A549 (cell line): ENCODE measurements at regions not wholly inside any gene's neighbourhood (a gene's known extent, or its start where the extent isn't known, plus 50 kb on each side); places are given as distances from the start of the nearest gene placed in this dataset.
"Not testable (repeated sequence)": the region's sequence is repeated elsewhere in the genome, so short reads cannot be mapped to it uniquely, and the experiment has no call there.

ENCODE experiments used
- ATAC-seq, 2 experiments: fragments of 200-7000 bp in 1 of 2; fragments of >200 bp in 1 of 2; cut with Nextera tagmentation in 1 of 2; cut with Tn5 transposase in 1 of 2; 3 replicates each; pipeline versions ENCODE4 v1.8.0 to v1.9.1; 2018 to 2020; ENCODE audit warnings: mild to moderate bottlenecking in 1 of 2, moderate library complexity in 1 of 2
- CTCF ChIA-PET: fragments of 300-600 bp; sonication (Branson Sonifier 250); formaldehyde crosslinking; extraction: SDS; loops from one replicate; lab custom pipeline; 2021; ENCODE audit warnings: antibody characterized with exemption, inconsistent platforms; lab: Yijun Ruan, JAX
- POLR2A ChIA-PET: fragments of 350-600 bp; formaldehyde crosslinking; extraction: SDS; loops from one replicate; lab custom pipeline; 2021; ENCODE audit warnings: antibody characterized with exemption, inconsistent platforms; lab: Yijun Ruan, JAX
- DNase-seq, 2 experiments: peaks; one replicate each; pipeline versions ENCODE4 v3.0.0 to v3.0.0-alpha.2; 2011 to 2016; ENCODE audit warnings: low read depth in 1 of 2, low spot score in 1 of 2
- FAIRE-seq: peaks from 2 replicates; lab custom pipeline; 2011; peaks lifted over from hg19 to GRCh38; lab: Jason Lieb, UNC
- H3K27ac ChIP-seq, 2 experiments: fragments of >200 bp; sonication (Bioruptor Twin); formaldehyde crosslinking; 3 replicates each; pipeline ENCODE4 v1.5.1; 2016 to 2017
- H3K4me1 ChIP-seq: fragments of >200 bp; sonication (Bioruptor Twin); formaldehyde crosslinking; 3 replicates; pipeline ENCODE4 v1.6.1; 2016
- H3K4me2 ChIP-seq: fragments of >200 bp; sonication (Bioruptor Twin); formaldehyde crosslinking; 3 replicates; pipeline ENCODE4 v1.6.1; 2016
- H3K4me3 ChIP-seq: fragments of >200 bp; sonication (Bioruptor Twin); formaldehyde crosslinking; 3 replicates; pipeline ENCODE4 v1.5.1; 2016
- H3K9me3 ChIP-seq: fragments of >200 bp; sonication (Bioruptor Twin); formaldehyde crosslinking; 3 replicates; pipeline ENCODE4 v1.6.1; 2016
- ATOH8 ChIP-seq: fragments of 250-450 bp; sonication (Bioruptor Pico); IDR thresholded peaks from 2 replicates; pipeline ENCODE4 v1.5.0; 2020; ENCODE audit warnings: low read depth, mild to moderate bottlenecking, moderate library complexity
- CBX2 ChIP-seq: fragments of 200-600 bp; sonication (generic); IDR thresholded peaks from 2 replicates; pipeline ENCODE4 v1.6.1; 2016; ENCODE audit warnings: low read depth, mild to moderate bottlenecking, borderline replicate concordance
- CHD4 ChIP-seq: fragments of 200-600 bp; sonication (generic); IDR thresholded peaks from 2 replicates; pipeline ENCODE4 v1.6.1; 2016; ENCODE audit warnings: antibody characterized with exemption, mild to moderate bottlenecking, borderline replicate concordance
- CTCF ChIP-seq: fragments of >200 bp; sonication (Bioruptor Twin); formaldehyde crosslinking; IDR thresholded peaks from 3 replicates; pipeline ENCODE4 v1.5.1; 2016
- EHMT2 ChIP-seq: fragments of 200-600 bp; sonication (generic); IDR thresholded peaks from 2 replicates; pipeline ENCODE4 v1.6.1; 2016; ENCODE audit warnings: antibody characterized with exemption, low read depth, mild to moderate bottlenecking, moderate library complexity
- FOSB ChIP-seq: fragments of 250-450 bp; sonication (Bioruptor Pico); IDR thresholded peaks from 2 replicates; pipeline ENCODE4 v1.5.0; 2020; ENCODE audit warnings: mild to moderate bottlenecking, moderate library complexity
- FOSL2 ChIP-seq, 2 experiments: fragments of 450-650 bp in 1 of 2; fragments of >200 bp in 1 of 2; sonication (Bioruptor Twin) in 1 of 2; formaldehyde crosslinking; IDR thresholded peaks; 2 replicates each; pipeline versions ENCODE4 v1.5.0 to v1.6.1; 2016 to 2020; ENCODE audit warnings: mild to moderate bottlenecking in 1 of 2, moderate library complexity in 1 of 2
- FOXS1 ChIP-seq: fragments of 250-450 bp; sonication (Bioruptor Pico); IDR thresholded peaks from 2 replicates; pipeline ENCODE4 v1.5.0; 2020; ENCODE audit warnings: mild to moderate bottlenecking, moderate library complexity
- HMGXB4 ChIP-seq: fragments of 250-450 bp; sonication (Bioruptor Pico); IDR thresholded peaks from 2 replicates; pipeline ENCODE4 v1.5.0; 2021; ENCODE audit warnings: mild to moderate bottlenecking, moderate library complexity, borderline replicate concordance
- HOXB5 ChIP-seq: fragments of 250-450 bp; sonication (Bioruptor Pico); IDR thresholded peaks from 2 replicates; pipeline ENCODE4 v1.5.0; 2020; ENCODE audit warnings: mild to moderate bottlenecking, moderate library complexity
- JUN ChIP-seq, 2 experiments: fragments of >200 bp; sonication (Bioruptor Twin); formaldehyde crosslinking; IDR thresholded peaks; 2 replicates in 1 of 2; 3 replicates in 1 of 2; pipeline ENCODE4 v1.6.1; 2016 to 2017
- KDM1A ChIP-seq: fragments of 200-600 bp; sonication (generic); IDR thresholded peaks from 2 replicates; pipeline ENCODE4 v1.6.1; 2016; ENCODE audit warnings: low read depth, mild to moderate bottlenecking
- KDM5A ChIP-seq: fragments of 200-600 bp; sonication (generic); IDR thresholded peaks from 2 replicates; pipeline ENCODE4 v1.6.1; 2016; ENCODE audit warnings: antibody characterized with exemption, mild to moderate bottlenecking
- POLR2A ChIP-seq: IDR thresholded peaks from 2 replicates; pipeline ENCODE4 v1.6.1; 2012; ENCODE audit warnings: mild to moderate bottlenecking, low read length
- POLR2AphosphoS2 ChIP-seq: conservative IDR thresholded peaks from 2 replicates; pipeline ENCODE4 v1.6.1; 2012; ENCODE audit warnings: low read length, improper control_type of control experiment, inconsistent platforms
- RARB ChIP-seq: fragments of 250-450 bp; sonication (Bioruptor Pico); IDR thresholded peaks from 2 replicates; pipeline ENCODE4 v1.8.0; 2021; ENCODE audit warnings: mild to moderate bottlenecking, moderate library complexity
- RFX5 ChIP-seq: fragments of 450-650 bp; IDR thresholded peaks from 2 replicates; pipeline ENCODE4 v1.7.1; 2014; ENCODE audit warnings: antibody characterized with exemption, mild to moderate bottlenecking, moderate library complexity
- SMC3 ChIP-seq: fragments of >200 bp; sonication (Bioruptor Twin); formaldehyde crosslinking; IDR thresholded peaks from 3 replicates; pipeline ENCODE4 v1.6.1; 2018; ENCODE audit warnings: inconsistent platforms
- TFCP2L1 ChIP-seq: fragments of 250-450 bp; sonication (Bioruptor Pico); IDR thresholded peaks from 2 replicates; pipeline ENCODE4 v1.5.0; 2021; ENCODE audit warnings: mild to moderate bottlenecking
- ZNF302 ChIP-seq: fragments of 250-450 bp; sonication (Bioruptor Pico); IDR thresholded peaks from 2 replicates; pipeline ENCODE4 v1.9.0; 2021; ENCODE audit warnings: inconsistent platforms, mild to moderate bottlenecking, moderate library complexity
- ZSCAN20 ChIP-seq: fragments of 250-450 bp; sonication (Bioruptor Pico); IDR thresholded peaks from 2 replicates; pipeline ENCODE4 v1.8.0; 2022; ENCODE audit warnings: mild to moderate bottlenecking, moderate library complexity
- WGBS: methylation state at CpG from one replicate; pipeline ENCODE4 v1.1.6; 2017; ENCODE audit errors: missing lambda C conversion rate; 5-methylcytosine and 5-hydroxymethylcytosine counted together
- TF ChIP-seq, protein P1 (sequence below): IDR thresholded peaks from 2 replicates; pipeline ENCODE4 v1.6.1; 2012
- TF ChIP-seq, protein P2 (sequence below): fragments of 150-350 bp; IDR thresholded peaks from 2 replicates; pipeline ENCODE4 v1.6.1; 2014; ENCODE audit warnings: low read depth, mild to moderate bottlenecking, low read length
- TF ChIP-seq, protein P3 (sequence below): fragments of >200 bp; sonication (Bioruptor Twin); formaldehyde crosslinking; IDR thresholded peaks from 2 replicates; pipeline ENCODE4 v1.6.1; 2016
- TF ChIP-seq, protein P4 (sequence below): IDR thresholded peaks from 2 replicates; pipeline ENCODE4 v1.6.1; 2012

GRCh38 chrX:110550854-110551253 is 192.2 kb downstream of the RTL9 start:
- ATAC-seq, FAIRE-seq, H3K4me1 ChIP-seq: not testable (repeated sequence)

DNA sequence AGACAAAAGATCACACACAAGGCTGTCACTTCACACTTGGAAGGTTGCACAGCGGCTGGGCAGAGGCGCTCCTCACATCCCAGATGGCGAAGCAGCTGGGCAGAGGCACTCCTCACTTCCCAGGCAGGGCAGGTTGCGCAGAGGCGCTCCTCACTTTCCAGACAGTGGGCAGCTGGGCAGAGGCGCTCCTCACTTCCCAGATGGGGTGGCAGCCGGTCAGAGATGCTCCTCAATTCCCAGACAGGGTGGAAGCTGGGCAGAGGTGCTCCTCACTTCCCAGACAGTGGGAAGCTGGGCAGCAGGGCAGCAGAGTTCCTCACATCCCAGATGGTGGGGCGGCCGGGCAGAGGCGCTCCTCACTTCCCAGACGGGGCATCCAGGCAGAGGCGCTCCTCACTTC is 199.2 kb downstream of the RTL9 start:
- H3K4me2 ChIP-seq, result no peak overlapping the region
- H3K4me1 ChIP-seq, result no peaks in the 10 kb centered on the region
- POLR2A ChIA-PET, result no interaction called here
- CTCF ChIA-PET, result no interaction called here
- no peak for DNase-seq
- H3K9me3 ChIP-seq, result no peaks in the 10 kb centered on the region
- WGBS, result 37% methylated on average over 6 of the region's 12 CpGs
- no peak overlapping the region for H3K4me3 ChIP-seq
- ATAC-seq, result no peak
- H3K27ac ChIP-seq, result no peak overlapping the region
- TF ChIP-seq ATOH8 (CRISPR knock-in tag) (no peak), KDM1A (no peak), CHD4 (no peak), FOXS1 (CRISPR knock-in tag) (no peak), EHMT2 (no peak), JUN (IDR thresholded peaks at IDR 0.05) (no peak), FOSB (CRISPR knock-in tag) (no peak), KDM5A (no peak), POLR2A (no peak), CBX2 (no peak), ZSCAN20 (CRISPR knock-in tag) (no peak), POLR2AphosphoS2 (no peak), TFCP2L1 (CRISPR knock-in tag) (no peak)
- TF ChIP-seq, protein P1, sequence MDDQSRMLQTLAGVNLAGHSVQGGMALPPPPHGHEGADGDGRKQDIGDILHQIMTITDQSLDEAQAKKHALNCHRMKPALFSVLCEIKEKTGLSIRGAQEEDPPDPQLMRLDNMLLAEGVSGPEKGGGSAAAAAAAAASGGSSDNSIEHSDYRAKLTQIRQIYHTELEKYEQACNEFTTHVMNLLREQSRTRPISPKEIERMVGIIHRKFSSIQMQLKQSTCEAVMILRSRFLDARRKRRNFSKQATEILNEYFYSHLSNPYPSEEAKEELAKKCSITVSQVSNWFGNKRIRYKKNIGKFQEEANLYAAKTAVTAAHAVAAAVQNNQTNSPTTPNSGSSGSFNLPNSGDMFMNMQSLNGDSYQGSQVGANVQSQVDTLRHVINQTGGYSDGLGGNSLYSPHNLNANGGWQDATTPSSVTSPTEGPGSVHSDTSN, result no peak
- TF ChIP-seq, protein P2, sequence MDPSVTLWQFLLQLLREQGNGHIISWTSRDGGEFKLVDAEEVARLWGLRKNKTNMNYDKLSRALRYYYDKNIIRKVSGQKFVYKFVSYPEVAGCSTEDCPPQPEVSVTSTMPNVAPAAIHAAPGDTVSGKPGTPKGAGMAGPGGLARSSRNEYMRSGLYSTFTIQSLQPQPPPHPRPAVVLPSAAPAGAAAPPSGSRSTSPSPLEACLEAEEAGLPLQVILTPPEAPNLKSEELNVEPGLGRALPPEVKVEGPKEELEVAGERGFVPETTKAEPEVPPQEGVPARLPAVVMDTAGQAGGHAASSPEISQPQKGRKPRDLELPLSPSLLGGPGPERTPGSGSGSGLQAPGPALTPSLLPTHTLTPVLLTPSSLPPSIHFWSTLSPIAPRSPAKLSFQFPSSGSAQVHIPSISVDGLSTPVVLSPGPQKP, result no peak
- TF ChIP-seq, protein P3, sequence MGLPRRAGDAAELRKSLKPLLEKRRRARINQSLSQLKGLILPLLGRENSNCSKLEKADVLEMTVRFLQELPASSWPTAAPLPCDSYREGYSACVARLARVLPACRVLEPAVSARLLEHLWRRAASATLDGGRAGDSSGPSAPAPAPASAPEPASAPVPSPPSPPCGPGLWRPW, result no peak
- FAIRE-seq, result no peak

More at GRCh38 chrX:110550854-110551253, 192.2 kb downstream of the RTL9 start:
- H3K9me3 ChIP-seq, POLR2A ChIA-PET, CTCF ChIA-PET, H3K4me3 ChIP-seq, H3K4me2 ChIP-seq, H3K27ac ChIP-seq, DNase-seq: not testable (repeated sequence)
- 21% methylated on average over 4 of the region's 4 CpGs for WGBS

DNA sequence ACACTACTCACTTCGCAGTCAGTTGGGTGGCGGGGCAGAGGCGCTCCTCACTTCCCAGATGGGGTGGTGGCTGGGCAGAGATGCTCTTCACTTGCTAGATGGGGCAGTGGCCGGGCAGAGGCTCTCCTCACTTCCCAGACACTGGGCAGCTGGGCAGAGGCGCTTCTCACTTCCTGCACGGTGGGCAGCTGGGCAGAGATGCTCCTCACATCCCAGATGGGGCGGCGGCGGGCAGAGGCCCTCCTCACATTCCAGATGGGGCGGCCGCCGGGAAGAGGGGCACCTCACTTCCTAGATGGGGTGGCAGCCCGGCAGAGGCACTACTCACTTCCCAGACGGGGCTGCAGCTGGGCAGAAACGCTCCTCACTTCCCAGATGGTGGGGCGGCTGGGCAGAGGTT is 199.8 kb downstream of the RTL9 start:
- 67% methylated on average over 1 of the region's 16 CpGs for WGBS
- CTCF ChIA-PET, result no interaction called here
- H3K4me1 ChIP-seq, result no peaks in the 10 kb centered on the region
- POLR2A ChIA-PET, result no interaction called here
- no peak for FAIRE-seq
- H3K4me2 ChIP-seq, result no peak overlapping the region
- ATAC-seq, result no peak
- DNase-seq, result no peak
- H3K27ac ChIP-seq, result no peak overlapping the region
- H3K9me3 ChIP-seq, result no peaks in the 10 kb centered on the region
- H3K4me3 ChIP-seq, result no peak overlapping the region
- TF ChIP-seq HMGXB4, result no peak
- no peak for TF ChIP-seq RFX5
- TF ChIP-seq RARB (CRISPR knock-in tag), result no peak
- no peak for TF ChIP-seq ZNF302 (CRISPR knock-in tag)
- no peak for TF ChIP-seq FOXS1 (CRISPR knock-in tag)
- TF ChIP-seq, protein P4, sequence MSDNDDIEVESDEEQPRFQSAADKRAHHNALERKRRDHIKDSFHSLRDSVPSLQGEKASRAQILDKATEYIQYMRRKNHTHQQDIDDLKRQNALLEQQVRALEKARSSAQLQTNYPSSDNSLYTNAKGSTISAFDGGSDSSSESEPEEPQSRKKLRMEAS, result no peak
- no peak for TF ChIP-seq FOSL2 (IDR thresholded peaks at IDR 0.05)
- no peak for TF ChIP-seq FOSL2 (CRISPR knock-in tag; IDR thresholded peaks at IDR 0.05)
- TF ChIP-seq KDM5A, result no peak
- no peak for TF ChIP-seq CTCF
- TF ChIP-seq, protein P3, result no peak
- TF ChIP-seq SMC3, result no peak
- no peak for TF ChIP-seq HOXB5
- TF ChIP-seq, protein P2, result no peak
- TF ChIP-seq JUN (IDR thresholded peaks at IDR 0.05), result no peak
